Thyroid gland (tissue), 4 donors: ENCODE measurements at regions not wholly inside any gene's neighbourhood (a gene's known extent, or its start where the extent isn't known, plus 50 kb on each side); places are given as distances from the start of the nearest gene placed in this dataset.

Source experiments
- POLR2A ChIP-seq, 2 donors: fragments of 450-650 bp; IDR thresholded peaks; one replicate each; pipeline ENCODE4 v1.6.1; 2017; ENCODE audit warnings: antibody characterized with exemption in 2 of 2, mild to moderate bottlenecking in 2 of 2, moderate library complexity in 1 of 2
- TF ChIP-seq, protein P1 (sequence below), 6 experiments: fragments of 200-600 bp in 3 of 6; fragments of 450-650 bp in 3 of 6; sonication (generic) in 3 of 6; IDR thresholded peaks; one replicate each; pipeline ENCODE4 v1.5.1; 2016 to 2019; ENCODE audit warnings: antibody characterized with exemption in 6 of 6, mild to moderate bottlenecking in 2 of 6, inconsistent platforms in 1 of 6, moderate library complexity in 1 of 6

DNA sequence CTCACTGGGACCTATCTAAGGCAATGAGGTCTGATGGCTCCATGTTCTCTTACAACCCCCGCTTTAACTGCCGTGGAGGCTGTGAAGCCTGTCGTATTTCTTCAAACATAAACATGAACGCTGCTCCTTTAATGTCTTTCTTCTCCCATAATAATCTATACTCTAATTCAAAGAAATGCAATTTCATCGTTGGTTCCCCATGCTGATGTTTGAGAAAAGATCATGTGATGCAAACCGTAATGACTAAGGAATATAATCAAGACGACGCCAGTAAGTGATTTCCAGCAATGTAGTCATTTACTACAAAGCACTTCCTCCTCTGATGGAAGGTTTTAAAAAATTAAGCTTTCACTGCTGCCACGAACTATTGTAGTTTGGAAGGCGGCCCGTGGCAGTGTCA, 102.6 kb upstream of the NEBL start:
- TF ChIP-seq, protein P1, sequence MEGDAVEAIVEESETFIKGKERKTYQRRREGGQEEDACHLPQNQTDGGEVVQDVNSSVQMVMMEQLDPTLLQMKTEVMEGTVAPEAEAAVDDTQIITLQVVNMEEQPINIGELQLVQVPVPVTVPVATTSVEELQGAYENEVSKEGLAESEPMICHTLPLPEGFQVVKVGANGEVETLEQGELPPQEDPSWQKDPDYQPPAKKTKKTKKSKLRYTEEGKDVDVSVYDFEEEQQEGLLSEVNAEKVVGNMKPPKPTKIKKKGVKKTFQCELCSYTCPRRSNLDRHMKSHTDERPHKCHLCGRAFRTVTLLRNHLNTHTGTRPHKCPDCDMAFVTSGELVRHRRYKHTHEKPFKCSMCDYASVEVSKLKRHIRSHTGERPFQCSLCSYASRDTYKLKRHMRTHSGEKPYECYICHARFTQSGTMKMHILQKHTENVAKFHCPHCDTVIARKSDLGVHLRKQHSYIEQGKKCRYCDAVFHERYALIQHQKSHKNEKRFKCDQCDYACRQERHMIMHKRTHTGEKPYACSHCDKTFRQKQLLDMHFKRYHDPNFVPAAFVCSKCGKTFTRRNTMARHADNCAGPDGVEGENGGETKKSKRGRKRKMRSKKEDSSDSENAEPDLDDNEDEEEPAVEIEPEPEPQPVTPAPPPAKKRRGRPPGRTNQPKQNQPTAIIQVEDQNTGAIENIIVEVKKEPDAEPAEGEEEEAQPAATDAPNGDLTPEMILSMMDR (IDR thresholded peaks at IDR 0.05) = no peak
- TF ChIP-seq POLR2A (IDR thresholded peaks at IDR 0.05) = no peak
